Adrenal gland (tissue), 9 donors: ENCODE measurements at regions not wholly inside any gene's neighbourhood (a gene's known extent, or its start where the extent isn't known, plus 50 kb on each side); places are given as distances from the start of the nearest gene placed in this dataset.

Experiments used
- DNase-seq, 7 donors: peaks; one replicate each; pipeline ENCODE4 v3.0.0-alpha.2; 2019 to 2020
- H3K27ac ChIP-seq, 5 donors: fragments of 200-600 bp; sonication (generic) in 4 of 5; 1 replicate in 3 of 5; 2 replicates in 2 of 5; pipeline versions ENCODE4 v1.5.1 to v1.8.0; 2016 to 2020; ENCODE audit warnings: mild to moderate bottlenecking in 1 of 5
- H3K27me3 ChIP-seq: fragments of 200-600 bp; 2 replicates; pipeline ENCODE4 v1.8.0; 2021
- H3K36me3 ChIP-seq, 2 donors: fragments of 200-600 bp; replicated peaks in 1 of 2; 1 replicate in 1 of 2; 2 replicates in 1 of 2; pipeline versions ENCODE4 v1.5.1 to v1.8.0; 2018 to 2022
- H3K4me1 ChIP-seq, 2 donors: fragments of 200-600 bp; replicated peaks in 1 of 2; 1 replicate in 1 of 2; 2 replicates in 1 of 2; pipeline versions ENCODE4 v1.5.1 to v1.8.0; 2018 to 2021
- H3K4me3 ChIP-seq, 4 donors: fragments of 200-600 bp; sonication (generic) in 3 of 4; one replicate each; pipeline ENCODE4 v1.5.1; 2016 to 2018
- H3K9me3 ChIP-seq, 3 donors: fragments of 200-600 bp; sonication (generic) in 1 of 3; replicated peaks in 1 of 3; 1 replicate in 2 of 3; 2 replicates in 1 of 3; pipeline versions ENCODE4 v1.5.1 to v1.8.0; 2016 to 2021
- CTCF ChIP-seq, 6 experiments: fragments of 450-650 bp in 4 of 6; fragments of 200-600 bp in 2 of 6; sonication (generic) in 1 of 6; IDR thresholded peaks; 1 replicate in 5 of 6; 2 replicates in 1 of 6; pipeline versions ENCODE4 v1.5.1 to v1.8.0; 2016 to 2021; ENCODE audit warnings: antibody characterized with exemption in 6 of 6, mild to moderate bottlenecking in 2 of 6, moderate library complexity in 1 of 6
- POLR2A ChIP-seq, 2 donors: fragments of 450-650 bp; IDR thresholded peaks; one replicate each; pipeline ENCODE4 v1.6.1; 2017; ENCODE audit warnings: antibody characterized with exemption in 2 of 2, mild to moderate bottlenecking in 2 of 2, moderate library complexity in 1 of 2
- WGBS, 4 donors: extraction: QIAGEN DNeasy Blood & Tissue Kit in 2 of 4; methylation state at CpG; one replicate each; pipeline versions ENCODE4 v1.1.5 to v1.1.7; 2013 to 2017; 5-methylcytosine and 5-hydroxymethylcytosine counted together
- intact Hi-C, 2 donors: fragments of 100-400 bp; cut with DNase I; formaldehyde crosslinking; loops; one replicate each; pipeline versions ENCODE4 v1.14.1 to v1.15.0; 2022 to 2023
- donor health status: healthy with polysubstance abuse.
- donor health status: Bipolar disorder and iron deficiency.
- donor health status: DM: yes; HTN: yes; CAD: no.
- donor health status: DM: no; HTN: no; CAD: no.
- donor health status: DM: no; HTN: no; CAD: no.

- no peaks in the 10 kb centered on the region for H3K9me3 ChIP-seq
- no peak overlapping the region for H3K4me3 ChIP-seq
- no peaks in the 10 kb centered on the region for H3K27me3 ChIP-seq
- intact Hi-C loops, result no loop called here
- peaks cover 0 to 6% of the 10 kb centered on the region in 2 donors for H3K4me1 ChIP-seq
- no peaks in the 10 kb centered on the region for H3K36me3 ChIP-seq
- DNase-seq, result no peak
- TF ChIP-seq POLR2A (IDR thresholded peaks at IDR 0.05) (no peak), CTCF (IDR thresholded peaks at IDR 0.05) (no peak)
- no peak overlapping the region for H3K27ac ChIP-seq
- 52 to 89% (median 71%) methylated on average over 1 of the region's 1 CpG for WGBS, 4 donors
Measured at GRCh38 chr7:54810401-54810800, 51.4 kb upstream of the SEC61G start.

GRCh38 chr7:54811041-54811845 lies 52.2 kb upstream of the SEC61G start:
- Histone ChIP-seq H3K4me1 (peaks cover 0 to 6% of the 10 kb centered on the region in 2 donors), H3K36me3 (no peaks in the 10 kb centered on the region), H3K27me3 (no peaks in the 10 kb centered on the region), H3K27ac (peak overlapping the region in 2 of 5 donors; percentile 18 to 45), H3K9me3 (no peaks in the 10 kb centered on the region), H3K4me3 (no peak overlapping the region)
- DNase-seq, result no peak
- TF ChIP-seq POLR2A (IDR thresholded peaks at IDR 0.05) (no peak), CTCF (IDR thresholded peaks at IDR 0.05) (no peak)
- intact Hi-C loops, result no loop called here
- WGBS, 4 donors, result 64 to 67% (median 65%) methylated on average over 5 of the region's 5 CpGs

- H3K27me3 ChIP-seq, result no peaks in the 10 kb centered on the region
- intact Hi-C loops, result no loop called here
- DNase-seq, result no peak
- WGBS, 4 donors, result 48 to 76% (median 59%) methylated on average over 5 to 8 of the region's 8 CpGs
- TF ChIP-seq CTCF (IDR thresholded peaks at IDR 0.05) (no peak), POLR2A (IDR thresholded peaks at IDR 0.05) (no peak)
- peaks cover 0 to 6% of the 10 kb centered on the region in 2 donors for H3K4me1 ChIP-seq
- no peak overlapping the region for H3K4me3 ChIP-seq
- no peaks in the 10 kb centered on the region for H3K9me3 ChIP-seq
- H3K27ac ChIP-seq, result peak overlapping the region in 1 of 5 donors; percentile 45
- no peaks in the 10 kb centered on the region for H3K36me3 ChIP-seq
Measured at GRCh38 chr7:54811846-54812254, 52.8 kb upstream of the SEC61G start.

- peaks cover 0 to 6% of the 10 kb centered on the region in 2 donors for H3K4me1 ChIP-seq
- no peak overlapping the region for H3K27ac ChIP-seq
- no peak overlapping the region for H3K4me3 ChIP-seq
- WGBS, 4 donors, result 89 to 90% (median 90%) methylated on average over 4 of the region's 4 CpGs
- TF ChIP-seq POLR2A (IDR thresholded peaks at IDR 0.05), result no peak
- TF ChIP-seq CTCF (IDR thresholded peaks at IDR 0.05), result no peak
- H3K27me3 ChIP-seq, result no peaks in the 10 kb centered on the region
- H3K36me3 ChIP-seq, result no peaks in the 10 kb centered on the region
- H3K9me3 ChIP-seq, result no peaks in the 10 kb centered on the region
- intact Hi-C loops, result no loop called here
- no peak for DNase-seq
Measured at GRCh38 chr7:54812756-54813322, 53.8 kb upstream of the SEC61G start.
